DND-41 (cell line): ENCODE measurements at regions not wholly inside any gene's neighbourhood (a gene's known extent, or its start where the extent isn't known, plus 50 kb on each side); places are given as distances from the start of the nearest gene placed in this dataset.

Source experiments
- CTCF ChIP-seq: IDR thresholded peaks from 2 replicates; pipeline ENCODE4 v1.5.1; 2012; ENCODE audit warnings: borderline replicate concordance, low read length, moderate library complexity, mild to moderate bottlenecking; ENCODE audit not compliant: poor library complexity, severe bottlenecking; ENCODE audit errors: extremely low read depth
- EZH2 ChIP-seq: IDR thresholded peaks from 3 replicates; pipeline ENCODE4 v1.6.1; 2012; ENCODE audit warnings: borderline replicate concordance, low read depth, mild to moderate bottlenecking, moderate library complexity, low read length, inconsistent platforms; ENCODE audit not compliant: severe bottlenecking

- TF ChIP-seq CTCF (no peak), EZH2 (no peak)
Observed at GRCh38 chr5:174834081-174834480, 109.7 kb downstream of the MSX2 start.
